GM18499 (cell line): ENCODE measurements at regions not wholly inside any gene's neighbourhood (a gene's known extent, or its start where the extent isn't known, plus 50 kb on each side); places are given as distances from the start of the nearest gene placed in this dataset.
"Not testable (repeated sequence)": the region's sequence is repeated elsewhere in the genome, so short reads cannot be mapped to it uniquely, and the experiment has no call there.

ENCODE experiments used
- ATAC-seq: cut with Tn5 transposase; IDR thresholded peaks from one replicate; pipeline ENCODE4 v1.9.1; 2021; ENCODE audit warnings: moderate number of reproducible peaks; ENCODE audit not compliant: insufficient read depth, unreplicated experiment

- no peak for ATAC-seq
These were observed 115.4 kb upstream of the FBXL7 start for GRCh38 chr5:15384581-15384980.

DNA sequence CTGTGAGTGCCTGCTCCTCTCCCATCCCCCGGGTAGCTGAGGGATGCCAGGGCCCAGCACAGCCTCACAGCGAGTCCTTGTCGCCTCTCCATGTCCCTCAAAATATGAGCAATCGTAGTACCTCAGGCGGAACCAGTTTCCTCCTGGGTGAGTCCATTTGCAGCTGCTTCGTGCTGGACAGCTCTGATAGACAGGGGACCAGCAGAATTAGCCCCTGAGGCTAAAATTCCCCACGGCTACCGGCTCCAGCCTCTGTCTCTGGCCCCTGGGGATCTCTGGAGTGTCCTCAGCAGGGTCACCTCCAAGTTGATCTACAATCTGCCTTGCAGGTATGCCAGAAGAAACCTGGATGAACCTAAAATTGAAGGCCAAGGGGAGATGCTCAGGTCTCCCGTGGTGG lies 115.8 kb upstream of the FBXL7 start:
- ATAC-seq: no peak

GRCh38 chr5:15383469-15383868 lies 116.5 kb upstream of the FBXL7 start:
- ATAC-seq: no peak

DNA sequence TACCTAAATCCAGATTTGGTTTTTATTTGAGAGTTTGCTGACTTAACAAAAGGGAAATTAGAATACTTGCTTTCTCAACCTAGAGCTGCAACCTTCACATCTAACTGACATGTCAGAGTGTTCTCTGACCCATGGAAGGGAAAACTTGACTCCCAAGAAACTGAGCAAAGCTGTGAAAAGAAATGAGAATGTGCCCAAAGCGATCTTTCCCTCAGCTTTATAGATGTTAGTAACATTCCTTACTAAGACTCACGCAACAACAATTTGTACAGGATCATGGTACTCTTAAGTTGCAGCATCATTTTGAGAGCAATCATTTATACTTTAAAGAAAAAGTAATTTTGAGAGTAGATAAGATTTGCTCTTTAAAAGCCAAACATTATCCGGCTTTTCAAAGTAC lies 117.0 kb upstream of the FBXL7 start:
- ATAC-seq: no peak

- ATAC-seq: no peak
These were observed 122.2 kb upstream of the FBXL7 start for GRCh38 chr5:15377573-15378340.

- ATAC-seq: no peak
These were observed 123.2 kb upstream of the FBXL7 start for GRCh38 chr5:15376803-15377202.

DNA sequence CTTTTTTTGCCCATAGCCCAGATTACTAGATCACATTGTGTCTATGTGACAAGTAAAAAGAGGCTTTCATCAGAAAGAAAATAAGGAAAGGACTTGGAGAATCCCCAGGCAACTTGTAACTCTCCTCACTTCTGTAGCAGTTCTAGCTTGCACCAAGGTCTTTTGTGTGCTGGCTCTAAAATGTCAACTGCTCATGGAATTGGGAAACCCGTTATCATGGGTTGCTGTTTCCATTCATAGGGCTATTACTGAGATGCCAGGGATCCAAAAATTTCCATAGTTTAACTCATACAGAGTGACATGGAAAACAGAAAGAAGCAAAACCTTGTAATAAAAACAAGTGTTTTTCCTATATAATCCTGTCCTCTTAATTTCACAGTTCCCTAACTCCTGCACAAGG lies 123.9 kb upstream of the FBXL7 start:
- no peak for ATAC-seq

DNA sequence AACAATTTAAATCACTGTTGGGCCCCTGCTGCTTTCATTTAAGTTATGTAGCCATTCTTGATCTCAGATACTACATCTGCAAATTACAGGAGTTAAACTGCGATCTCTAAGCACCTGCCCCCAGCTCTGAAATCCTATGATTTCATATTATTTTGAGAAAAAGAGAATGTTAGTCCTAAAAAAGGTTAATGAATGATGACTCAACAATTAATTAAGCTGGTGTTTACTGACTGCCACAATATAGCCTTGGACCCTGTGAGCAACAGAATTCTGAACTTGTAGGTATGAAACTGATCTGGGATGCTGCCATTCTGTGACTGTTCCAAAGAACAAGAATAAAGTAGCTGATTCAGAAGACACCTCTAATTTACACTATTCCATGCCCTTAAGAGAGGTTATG lies 124.4 kb upstream of the FBXL7 start:
- ATAC-seq: no peak

- ATAC-seq: no peak
These were observed 125.1 kb upstream of the FBXL7 start for GRCh38 chr5:15374886-15375285.

GRCh38 chr5:15373151-15373550 lies 126.8 kb upstream of the FBXL7 start:
- no peak for ATAC-seq

- no peak for ATAC-seq
These were observed 128.8 kb upstream of the FBXL7 start for GRCh38 chr5:15371184-15371583.

DNA sequence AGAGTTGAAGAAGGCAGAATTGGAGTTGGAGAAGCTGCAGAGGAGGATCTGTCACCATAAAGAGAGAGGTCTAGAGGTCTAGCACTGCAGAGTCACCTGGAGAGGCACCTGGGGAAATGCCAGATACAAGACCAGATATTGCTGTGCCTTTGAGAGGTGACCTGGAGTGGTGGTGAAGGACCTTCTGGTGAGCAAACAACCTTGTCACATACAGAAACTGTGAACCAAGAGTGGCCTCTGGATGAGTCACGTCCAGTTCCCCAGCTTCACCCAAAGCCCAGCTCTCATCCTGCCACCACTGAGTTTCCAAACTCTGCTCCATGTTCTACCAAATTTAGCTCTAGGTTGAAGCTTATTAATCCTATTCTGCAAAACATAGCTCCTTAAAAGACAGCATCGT lies 131.1 kb upstream of the FBXL7 start:
- ATAC-seq: no peak

- ATAC-seq: no peak
These were observed 132.5 kb upstream of the FBXL7 start for GRCh38 chr5:15367489-15367888.

GRCh38 chr5:15366676-15367391 lies 133.1 kb upstream of the FBXL7 start:
- ATAC-seq: no peak

DNA sequence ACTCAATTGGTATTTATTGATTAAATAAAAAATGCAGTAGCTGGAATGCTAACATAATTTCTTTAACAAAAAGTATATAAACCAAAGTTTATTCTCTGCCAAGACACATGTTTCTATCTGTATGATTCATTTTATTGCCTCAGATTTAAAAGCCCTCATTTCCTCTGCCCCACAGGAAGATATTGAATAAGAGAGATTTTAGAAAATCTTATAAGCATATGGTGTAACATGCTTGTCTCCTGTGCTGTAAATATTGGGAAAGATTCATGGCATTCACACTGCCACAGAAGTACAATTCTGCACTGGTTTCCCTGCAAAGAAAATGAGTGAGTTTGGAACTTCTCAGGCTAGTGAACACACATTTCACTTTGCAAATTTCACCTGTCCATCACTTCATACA lies 134.9 kb upstream of the FBXL7 start:
- ATAC-seq: no peak

DNA sequence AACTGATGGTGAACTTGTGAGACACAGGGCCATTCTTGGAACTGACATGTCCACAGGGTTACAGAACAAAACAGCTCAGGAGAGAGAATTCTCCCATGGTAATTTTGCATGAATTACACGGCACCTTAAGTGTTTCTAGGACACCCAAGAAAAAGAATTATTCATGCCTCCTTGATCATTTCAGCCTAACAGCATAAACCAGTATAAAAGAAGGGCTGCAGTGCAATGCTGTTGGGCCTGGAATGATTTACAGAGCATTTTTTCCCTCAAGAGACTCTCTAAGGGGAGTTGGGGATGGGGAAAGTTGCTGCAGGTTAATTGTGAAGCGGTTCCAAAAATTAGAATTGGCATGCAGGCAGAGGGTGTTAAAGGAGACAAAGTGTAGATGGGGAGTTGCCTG lies 136.4 kb upstream of the FBXL7 start:
- no peak for ATAC-seq

GRCh38 chr5:15357092-15357453 lies 142.9 kb upstream of the FBXL7 start:
- ATAC-seq: not testable (repeated sequence)

DNA sequence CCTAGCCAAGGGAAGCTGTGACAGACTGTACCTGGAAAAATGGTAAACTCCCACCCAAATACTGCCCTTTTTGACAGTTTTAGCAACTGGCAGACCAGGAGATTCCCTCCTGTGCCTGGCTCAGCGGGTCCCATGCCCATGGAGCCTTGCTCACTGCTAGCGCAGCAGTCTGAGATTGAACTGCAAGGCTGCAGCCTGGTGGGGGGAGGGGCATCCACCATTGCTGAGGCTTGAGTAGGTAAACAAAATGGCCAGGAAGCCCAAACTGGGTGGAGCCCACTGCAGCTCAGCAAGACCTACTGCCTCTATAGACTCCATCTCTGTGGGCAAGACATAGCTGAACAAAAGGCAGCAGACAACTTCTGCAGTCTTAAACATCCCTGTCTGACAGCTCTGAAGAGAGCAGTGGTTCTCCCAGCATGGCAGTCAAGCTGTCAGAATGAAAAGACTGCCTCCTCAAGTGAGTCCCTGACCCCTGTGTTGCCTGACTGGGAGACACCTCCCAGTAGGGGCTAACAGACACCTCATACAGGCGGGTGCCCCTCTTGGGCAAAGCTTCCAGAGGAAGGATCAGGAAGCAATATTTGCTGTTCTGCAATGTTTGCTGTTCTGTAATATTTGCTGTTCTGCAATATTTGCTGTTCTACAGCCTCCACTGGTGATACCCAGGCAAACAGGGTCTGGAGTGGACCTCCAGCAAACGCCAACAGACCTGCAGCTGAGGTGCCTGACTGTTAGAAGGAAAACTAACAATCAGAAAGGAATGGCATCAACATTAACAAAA lies 143.5 kb upstream of the FBXL7 start:
- ATAC-seq: not testable (repeated sequence)

GRCh38 chr5:15354021-15354420 lies 146.0 kb upstream of the FBXL7 start:
- no peak for ATAC-seq

GRCh38 chr5:15353086-15353645 lies 146.8 kb upstream of the FBXL7 start:
- no peak for ATAC-seq

GRCh38 chr5:15350614-15351013 lies 149.4 kb upstream of the FBXL7 start:
- no peak for ATAC-seq
